ENCODE measurements at regions not wholly inside any gene's neighbourhood (a gene's known extent, or its start where the extent isn't known, plus 50 kb on each side); places are given as distances from the start of the nearest gene placed in this dataset.
"Not testable (repeated sequence)": the region's sequence is repeated elsewhere in the genome, so short reads cannot be mapped to it uniquely, and the experiment has no call there.

- DNase-seq: no peak
Measured at GRCh38 chr11:96942855-96943254, 553.0 kb downstream of the JRKL start.

GRCh38 chr11:96943970-96944369, 554.2 kb downstream of the JRKL start:
- DNase-seq: no peak

- no peak for DNase-seq
Measured at GRCh38 chr11:96948066-96948465, 558.3 kb downstream of the JRKL start.

GRCh38 chr11:96949464-96949863, 559.7 kb downstream of the JRKL start:
- DNase-seq: no peak

GRCh38 chr11:96954587-96955242, 564.9 kb downstream of the JRKL start:
- no peak for DNase-seq

- DNase-seq: no peak
Measured at GRCh38 chr11:96960476-96960875, 570.7 kb downstream of the JRKL start.

- DNase-seq: no peak
Measured at GRCh38 chr11:96960926-96961325, 571.1 kb downstream of the JRKL start.

- DNase-seq: no peak
Measured at GRCh38 chr11:96961931-96962330, 572.1 kb downstream of the JRKL start.

GRCh38 chr11:96963375-96963774, 573.6 kb downstream of the JRKL start:
- DNase-seq: no peak

- DNase-seq: no peak
Measured at GRCh38 chr11:96964661-96965060, 574.8 kb downstream of the JRKL start.

GRCh38 chr11:96967616-96968015, 577.8 kb downstream of the JRKL start:
- DNase-seq: no peak

GRCh38 chr11:96969251-96969650, 579.4 kb downstream of the JRKL start:
- DNase-seq: no peak

- no peak for DNase-seq
Measured at GRCh38 chr11:96978751-96979150, 588.9 kb downstream of the JRKL start.

- DNase-seq: no peak
Measured at GRCh38 chr11:96986516-96986915, 596.7 kb downstream of the JRKL start.

GRCh38 chr11:96990914-96991313, 601.1 kb downstream of the JRKL start:
- DNase-seq: no peak

- DNase-seq: no peak
Measured at GRCh38 chr11:97000481-97000880, 610.7 kb downstream of the JRKL start.

GRCh38 chr11:97007283-97007682, 617.5 kb downstream of the JRKL start:
- no peak for DNase-seq

- no peak for DNase-seq
Measured at GRCh38 chr11:97009613-97010012, 619.8 kb downstream of the JRKL start.

GRCh38 chr11:97010997-97011396, 621.2 kb downstream of the JRKL start:
- DNase-seq: not testable (repeated sequence)

- no peak for DNase-seq
Measured at GRCh38 chr11:97015327-97015726, 625.5 kb downstream of the JRKL start.

- DNase-seq: no peak
Measured at GRCh38 chr11:97019305-97019704, 629.5 kb downstream of the JRKL start.

GRCh38 chr11:97019754-97020153, 629.9 kb downstream of the JRKL start:
- no peak for DNase-seq

- no peak for DNase-seq
Measured at GRCh38 chr11:97022955-97023354, 633.1 kb downstream of the JRKL start.

- no peak for DNase-seq
Measured at GRCh38 chr11:97028836-97029406, 639.1 kb downstream of the JRKL start.

GRCh38 chr11:97033178-97033577, 643.4 kb downstream of the JRKL start:
- no peak for DNase-seq

Measured in NCI-H2081 treated with DMSO at 0.1 percent for 48 hours (cell line).